SK-N-DZ (cell line): ENCODE measurements at regions not wholly inside any gene's neighbourhood (a gene's known extent, or its start where the extent isn't known, plus 50 kb on each side); places are given as distances from the start of the nearest gene placed in this dataset.

ENCODE experiments used
- DNase-seq: peaks from one replicate; pipeline ENCODE4 v3.0.0-alpha.2; 2015; ENCODE audit warnings: low spot score

DNA sequence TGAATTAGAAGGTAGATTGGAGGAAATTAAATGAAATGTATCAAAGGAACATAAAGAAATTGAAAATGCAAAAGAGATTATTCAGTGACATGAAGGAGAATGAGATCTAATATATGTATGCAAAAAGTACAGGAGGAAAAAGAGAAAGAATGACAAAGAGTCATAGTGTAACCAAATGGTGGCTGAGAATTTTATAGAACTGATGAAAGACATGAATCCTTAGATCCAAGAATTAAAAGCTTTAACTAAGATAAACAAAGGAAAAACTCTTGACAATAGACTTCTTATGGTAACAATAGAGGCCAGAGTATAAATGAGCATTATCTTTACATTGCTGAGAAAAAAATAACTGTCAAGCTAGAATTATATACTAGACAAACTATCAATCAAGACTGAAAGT is 505.4 kb upstream of the CD180 start:
- DNase-seq, result no peak

DNA sequence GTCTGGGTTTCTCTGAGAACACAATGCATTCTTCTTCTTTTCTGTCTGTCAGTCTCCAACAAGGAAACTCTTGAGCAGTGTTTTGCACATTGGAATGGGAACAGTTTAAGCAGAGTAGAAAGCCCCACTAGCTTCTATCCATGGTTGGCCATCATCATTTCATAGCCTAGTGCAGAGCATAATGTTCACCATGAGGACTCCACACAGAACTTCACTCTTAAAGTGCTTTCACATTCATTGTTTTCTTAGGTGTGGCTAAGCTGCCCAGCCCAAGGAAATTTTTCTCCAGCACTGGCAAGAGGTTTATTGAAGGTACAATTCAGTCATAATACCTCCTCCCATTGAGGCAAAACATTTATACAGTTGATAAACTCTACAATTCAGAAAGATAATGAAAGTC is 503.0 kb upstream of the CD180 start:
- no peak for DNase-seq

DNA sequence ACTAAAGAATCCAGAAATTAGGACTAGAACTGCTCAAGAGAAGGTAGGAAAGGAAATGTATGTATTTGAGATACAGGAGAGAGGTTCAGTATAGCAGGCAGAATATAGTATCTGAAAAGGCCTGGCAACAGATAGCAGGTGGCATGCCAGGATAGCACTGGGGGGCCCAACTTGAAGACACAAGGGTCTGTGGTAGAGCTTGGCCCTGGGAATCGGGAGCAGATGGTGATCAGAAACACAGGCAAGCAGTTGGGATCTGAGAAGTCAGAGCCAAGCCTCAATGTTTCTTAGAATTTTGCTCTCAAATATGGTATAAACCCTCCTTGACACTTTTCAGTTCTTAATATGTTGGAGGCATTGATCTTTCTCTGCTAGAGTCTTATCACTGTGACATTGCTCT is 499.8 kb upstream of the CD180 start:
- DNase-seq, result no peak

DNA sequence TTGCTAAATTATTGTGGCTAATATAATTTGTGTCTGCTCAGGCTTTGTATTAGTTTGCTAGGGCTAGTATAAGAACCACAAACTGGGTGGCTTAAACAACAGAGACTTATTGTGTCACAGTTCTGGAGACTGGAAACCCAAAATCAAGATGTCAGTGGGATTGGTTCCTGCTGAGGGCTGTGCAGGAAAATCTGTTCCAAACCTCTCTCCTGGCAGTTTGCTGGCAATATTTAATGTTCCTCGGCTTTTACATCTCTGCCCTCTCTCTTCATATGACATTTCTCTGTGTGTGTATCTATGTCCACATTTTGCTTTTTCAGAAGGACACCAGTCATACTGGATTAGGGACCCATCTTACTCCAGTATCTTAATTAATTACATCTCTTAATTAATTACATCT is 498.8 kb upstream of the CD180 start:
- no peak for DNase-seq

DNA sequence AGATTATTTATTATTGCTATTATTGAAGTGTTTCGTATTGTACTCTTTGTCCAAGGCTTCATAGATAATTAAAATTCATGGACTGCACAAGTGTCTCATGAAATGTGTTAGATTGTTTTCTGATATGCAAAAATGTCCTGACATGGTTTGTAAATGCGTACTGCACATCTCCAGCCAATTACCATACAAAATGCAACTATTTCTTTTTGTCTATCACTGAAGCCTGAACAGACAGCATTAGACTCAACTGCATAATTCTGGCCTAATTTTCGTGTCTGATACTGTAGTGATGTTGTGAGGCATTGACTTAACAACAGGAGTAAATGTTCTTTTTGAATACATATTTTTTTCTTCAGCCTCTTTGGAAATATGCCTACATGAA is 498.2 kb upstream of the CD180 start:
- DNase-seq, result no peak

DNA sequence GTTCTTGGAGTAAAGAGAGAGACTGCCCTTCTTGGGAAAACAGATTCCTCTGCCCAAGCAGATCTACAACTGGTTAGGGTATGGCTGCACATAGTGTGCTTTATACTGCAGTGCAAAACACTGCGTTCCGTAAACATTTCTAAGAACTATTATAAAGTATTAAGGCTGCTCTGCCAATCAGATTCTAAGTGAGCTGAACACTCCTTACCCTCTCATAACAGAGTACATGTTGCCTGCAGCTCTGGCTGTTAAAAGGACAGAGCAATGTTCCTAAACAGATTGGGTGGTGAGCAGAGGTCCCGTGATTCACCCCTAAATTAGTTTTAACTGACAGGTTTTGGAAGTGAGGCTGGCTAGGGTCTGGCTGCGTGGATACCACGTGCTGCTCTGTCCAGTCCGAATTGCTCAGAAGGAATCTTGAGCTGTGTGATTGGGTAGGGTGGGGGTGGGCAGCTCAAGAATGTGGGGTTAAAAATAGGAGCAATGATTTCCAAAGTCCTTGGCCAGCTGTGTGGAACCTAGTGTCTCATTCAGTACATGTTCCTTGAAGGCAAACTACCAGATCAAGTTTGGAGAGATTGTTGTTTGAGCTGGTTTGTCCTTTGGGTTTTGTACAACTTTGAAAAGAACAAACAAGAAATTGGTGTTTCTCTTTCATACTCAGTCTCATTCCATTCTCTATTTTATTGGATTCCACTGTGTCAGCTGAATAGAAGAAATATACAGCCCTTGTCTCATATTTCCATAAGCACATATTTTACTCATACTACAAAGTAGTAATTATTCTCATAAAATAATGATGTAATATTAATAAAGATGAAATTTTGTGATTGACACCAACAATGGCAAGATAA is 497.6 kb upstream of the CD180 start:
- DNase-seq, result no peak

DNA sequence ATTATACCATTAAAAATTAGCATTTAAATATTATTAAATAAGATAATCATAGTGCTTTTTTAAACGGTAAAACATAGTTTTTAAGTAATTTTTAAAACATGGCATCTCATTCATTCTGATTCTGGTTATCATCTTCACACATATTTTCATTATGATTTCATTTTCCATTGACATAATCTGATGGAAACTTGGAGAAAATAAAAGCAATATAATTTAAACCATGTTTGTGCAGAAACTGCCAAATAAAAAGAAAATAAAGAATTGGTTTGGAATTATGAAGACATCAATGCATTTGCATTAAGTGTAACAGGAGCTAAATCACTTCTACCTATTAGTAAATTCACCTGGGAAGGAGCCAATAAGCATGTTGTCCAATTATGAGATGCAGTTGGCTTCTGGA is 490.1 kb upstream of the CD180 start:
- no peak for DNase-seq

DNA sequence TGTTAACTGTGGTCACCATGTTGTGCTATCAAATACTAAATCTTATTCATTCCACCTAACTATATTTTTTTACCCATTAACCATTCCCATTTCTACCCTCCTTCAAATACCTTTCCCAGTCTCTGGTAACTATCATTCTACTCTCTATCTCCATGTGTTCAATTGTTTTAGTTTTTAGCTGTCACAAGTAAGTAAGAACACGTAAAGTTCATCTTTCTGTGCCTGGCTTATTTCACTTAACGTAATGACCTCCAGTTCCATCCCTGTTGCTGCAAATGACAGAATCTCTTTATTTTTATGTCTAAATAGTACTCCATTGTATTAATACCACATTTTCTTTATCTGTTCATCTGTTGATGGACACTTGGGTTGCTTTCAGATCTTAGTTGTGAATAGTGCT is 485.1 kb upstream of the CD180 start:
- no peak for DNase-seq

DNA sequence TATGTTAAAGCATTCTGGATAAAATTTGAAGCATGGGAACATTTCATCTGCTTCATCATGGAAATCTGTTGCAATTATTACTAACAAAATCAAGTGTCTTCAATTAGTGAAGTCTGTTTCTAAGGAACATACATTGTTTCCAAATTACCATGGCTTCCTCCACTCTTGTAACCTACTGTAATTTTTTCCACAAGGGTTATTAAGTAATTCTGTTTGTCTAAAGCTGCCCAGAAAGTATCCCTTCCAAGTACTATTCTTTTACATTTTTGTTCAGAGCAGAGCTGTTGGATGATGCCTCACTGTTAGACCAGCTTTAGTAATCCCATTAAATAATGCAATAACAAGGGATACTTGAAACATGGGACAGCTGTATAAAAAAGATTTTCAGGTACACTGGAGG is 483.5 kb upstream of the CD180 start:
- no peak for DNase-seq

DNA sequence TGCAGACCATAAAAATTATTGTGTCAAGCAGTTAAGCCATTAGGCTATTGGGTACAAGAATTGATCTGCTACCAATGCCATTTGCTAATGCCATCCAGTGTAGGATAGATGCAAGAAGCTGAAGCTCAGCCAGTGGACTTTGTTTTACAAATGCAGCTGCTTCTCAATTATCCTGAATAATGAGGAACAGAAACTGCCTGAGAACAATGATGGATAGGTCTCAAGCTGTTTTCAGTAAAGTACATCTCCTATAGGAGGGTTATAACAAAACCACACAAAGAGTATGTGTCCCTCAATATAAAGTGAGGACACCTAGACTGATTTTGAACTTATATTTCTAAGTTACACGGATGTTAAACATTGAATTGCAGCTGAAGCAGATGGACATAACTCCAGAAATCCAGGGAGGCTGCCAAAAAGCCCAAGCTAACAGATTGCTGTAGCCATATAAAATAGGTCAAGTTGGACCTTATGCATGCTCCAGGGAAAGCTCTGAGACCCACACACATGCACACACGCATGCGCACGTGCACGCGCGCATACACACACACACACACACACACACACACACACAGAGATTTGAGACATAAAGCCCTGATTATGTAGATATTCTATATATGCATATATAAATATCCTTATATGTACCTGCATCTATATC is 482.7 kb upstream of the CD180 start:
- DNase-seq, result no peak

DNA sequence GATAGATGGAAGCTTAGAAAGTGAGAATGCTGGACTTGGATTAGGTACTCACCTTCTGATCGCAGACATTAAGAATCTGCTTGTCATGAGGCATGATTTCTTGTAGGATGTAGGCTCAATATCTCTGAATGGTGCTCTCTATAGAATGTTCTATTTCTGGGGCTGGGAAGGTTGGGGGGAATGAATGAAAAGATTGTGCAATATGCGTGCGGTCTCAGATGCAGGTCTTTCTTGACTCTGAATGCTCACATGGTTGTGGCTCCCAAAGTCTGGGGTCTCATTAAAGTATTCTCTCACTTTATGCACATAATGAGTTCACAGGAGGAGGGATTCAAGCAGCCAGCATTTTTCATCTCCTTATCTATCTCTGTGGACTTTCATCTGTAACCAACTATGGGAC is 482.0 kb upstream of the CD180 start:
- no peak for DNase-seq

DNA sequence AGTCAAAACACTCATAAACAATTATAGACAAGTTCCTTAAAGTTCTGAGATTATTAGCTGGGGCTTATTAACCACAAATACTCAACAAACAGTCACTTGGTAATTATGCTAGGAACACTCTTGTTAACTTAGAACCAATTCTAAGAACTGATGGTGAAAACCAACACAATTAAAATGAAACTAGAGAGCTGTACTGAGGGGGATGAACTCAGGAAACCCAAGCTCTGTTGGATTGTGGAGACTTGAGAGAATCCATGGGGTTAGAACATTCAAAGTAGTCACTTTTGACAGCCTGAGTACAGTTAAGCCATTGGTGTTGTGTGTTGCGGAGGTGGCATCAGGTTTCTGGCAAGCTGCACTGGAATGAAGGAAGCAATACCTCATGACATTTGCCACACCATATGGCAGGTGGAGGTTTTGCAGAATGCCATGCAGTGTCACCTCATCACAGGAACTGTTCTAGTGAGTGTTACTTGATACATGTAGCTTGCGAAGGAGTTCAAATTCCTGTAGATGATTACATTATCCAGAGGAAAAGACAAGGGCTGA is 480.9 kb upstream of the CD180 start:
- DNase-seq, result peak; percentile 8

DNA sequence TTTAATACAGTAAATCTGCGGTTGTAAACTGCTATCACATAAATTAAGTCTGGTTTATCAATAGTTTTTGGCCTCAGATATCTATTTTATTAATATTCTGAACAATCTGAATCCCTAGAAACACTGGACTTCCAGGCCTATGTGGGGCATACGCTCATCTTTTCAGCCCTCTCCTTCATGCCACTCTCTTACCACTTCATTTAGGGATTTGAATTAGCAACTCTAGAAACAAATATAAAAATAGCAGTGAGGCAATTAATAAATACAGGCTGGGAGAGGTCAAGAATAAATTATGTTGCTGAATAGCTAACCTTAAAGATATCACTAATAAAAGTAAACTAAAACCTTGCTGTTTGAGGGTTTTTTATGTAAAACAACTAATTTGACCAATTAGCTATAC is 480.3 kb upstream of the CD180 start:
- no peak for DNase-seq

DNA sequence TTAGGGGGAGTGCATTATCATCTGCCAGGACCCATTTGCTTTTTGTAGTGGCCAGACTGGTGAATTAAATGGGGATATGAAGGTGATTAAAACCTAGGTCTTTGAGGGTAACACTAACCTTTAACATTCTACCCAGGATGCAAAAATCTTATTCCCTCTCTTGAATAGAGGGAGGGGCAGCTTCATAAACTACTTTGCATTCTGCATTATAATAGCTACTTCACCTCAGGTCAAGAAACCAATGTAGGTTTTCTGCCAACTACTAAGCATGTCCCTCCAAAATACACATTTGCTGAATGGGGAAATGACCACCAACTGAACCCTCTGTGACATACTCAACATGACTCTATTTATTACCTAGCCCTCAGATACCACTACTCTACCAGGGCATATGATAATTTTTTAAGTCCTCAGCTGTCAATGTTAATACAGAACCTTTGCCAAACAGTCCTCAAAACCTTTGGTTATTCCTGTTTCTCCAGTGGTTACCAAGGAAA is 477.6 kb upstream of the CD180 start:
- DNase-seq, result no peak

DNA sequence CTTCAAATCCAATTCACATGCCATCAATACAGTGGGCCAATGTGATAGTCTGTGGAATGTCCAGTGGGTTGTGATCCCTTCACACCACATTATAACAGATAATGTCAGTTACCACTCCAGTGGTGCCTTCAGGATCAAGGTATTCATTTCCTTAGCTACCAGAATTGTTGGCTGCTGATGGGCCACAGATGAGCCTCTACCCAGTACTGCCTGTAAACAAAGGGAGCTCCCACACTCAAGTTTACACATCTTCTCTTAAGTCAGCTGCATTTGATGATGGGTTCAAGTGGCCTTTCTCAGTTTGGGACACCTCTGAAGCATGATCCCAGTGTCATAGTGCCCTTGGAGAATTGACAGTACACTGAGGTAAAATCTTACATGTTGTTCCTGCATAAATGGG is 477.0 kb upstream of the CD180 start:
- DNase-seq, result no peak

DNA sequence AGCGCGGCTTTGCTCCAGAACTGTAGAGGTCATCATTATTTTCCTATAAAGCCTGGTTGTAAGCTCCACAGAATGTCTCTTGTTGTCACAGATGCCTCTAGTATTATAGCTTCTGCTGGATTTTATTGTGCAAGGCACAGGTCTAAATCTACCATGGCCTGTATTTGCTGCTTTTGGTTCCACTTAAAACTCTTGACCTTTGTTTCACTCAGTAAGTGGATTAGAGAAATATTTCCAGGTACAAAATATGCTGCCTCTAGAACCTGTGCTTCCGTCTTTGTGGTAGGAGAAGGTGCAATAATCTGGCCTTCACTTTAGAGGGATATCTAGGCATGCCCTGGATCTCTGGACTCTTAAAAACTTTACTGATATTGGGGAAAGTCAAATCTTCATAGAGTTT is 476.6 kb upstream of the CD180 start:
- no peak for DNase-seq

DNA sequence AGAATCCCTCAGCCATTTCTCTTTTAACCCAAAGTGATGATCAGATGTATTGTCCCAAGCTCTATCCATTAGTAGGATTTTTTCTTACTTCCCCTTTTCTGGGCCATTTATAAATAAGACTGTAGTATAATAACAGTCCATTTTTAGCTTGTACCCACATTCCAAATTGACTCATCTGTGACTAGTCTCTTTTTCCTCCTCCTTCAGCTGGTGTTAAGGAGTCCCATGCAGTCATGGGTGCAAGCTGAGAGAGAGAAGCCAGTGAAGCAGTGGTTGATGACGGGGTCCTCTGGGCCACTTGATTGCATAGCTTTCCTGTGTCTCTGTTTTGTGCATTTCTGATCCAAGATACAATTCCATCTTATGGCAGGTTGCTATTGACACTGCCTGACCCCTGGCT is 476.0 kb upstream of the CD180 start:
- DNase-seq, result no peak

DNA sequence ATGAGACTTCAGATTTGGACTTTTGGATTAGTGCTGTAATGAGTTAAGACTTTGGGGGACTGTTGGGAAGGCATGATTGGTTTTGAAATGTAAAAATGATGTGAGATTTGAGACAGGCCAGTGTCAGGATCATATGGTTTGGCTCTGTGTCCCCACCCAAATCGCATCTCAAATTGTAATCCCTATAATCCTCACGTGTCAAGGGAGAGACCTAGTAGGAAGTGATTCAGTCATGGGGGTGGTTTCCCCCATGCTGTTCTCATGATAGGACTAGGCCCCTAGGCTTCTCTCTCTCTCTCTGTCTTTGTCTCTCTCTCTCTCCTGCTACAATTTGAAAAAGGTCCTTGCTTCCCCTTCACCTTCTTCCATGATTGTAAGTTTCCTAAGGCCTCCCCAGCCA is 473.3 kb upstream of the CD180 start:
- no peak for DNase-seq

DNA sequence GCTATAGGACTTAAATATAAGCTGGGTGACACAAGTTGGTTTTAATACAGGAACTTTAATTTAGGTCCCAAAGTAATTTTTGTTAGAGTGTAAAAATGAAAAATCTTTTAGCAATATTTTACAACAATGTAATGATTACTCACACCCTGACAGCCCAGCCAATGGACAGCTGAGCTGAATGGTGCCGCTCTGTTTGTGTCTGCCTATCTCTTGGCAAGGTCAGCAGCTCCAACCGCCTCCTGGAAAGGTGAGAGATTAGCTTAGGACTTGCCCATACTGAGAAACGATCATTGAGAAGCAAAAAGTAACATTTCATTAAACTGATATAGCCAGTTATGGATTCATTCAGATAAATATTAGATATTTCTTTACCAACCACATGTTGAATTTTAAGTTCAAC is 463.6 kb upstream of the CD180 start:
- DNase-seq, result no peak

DNA sequence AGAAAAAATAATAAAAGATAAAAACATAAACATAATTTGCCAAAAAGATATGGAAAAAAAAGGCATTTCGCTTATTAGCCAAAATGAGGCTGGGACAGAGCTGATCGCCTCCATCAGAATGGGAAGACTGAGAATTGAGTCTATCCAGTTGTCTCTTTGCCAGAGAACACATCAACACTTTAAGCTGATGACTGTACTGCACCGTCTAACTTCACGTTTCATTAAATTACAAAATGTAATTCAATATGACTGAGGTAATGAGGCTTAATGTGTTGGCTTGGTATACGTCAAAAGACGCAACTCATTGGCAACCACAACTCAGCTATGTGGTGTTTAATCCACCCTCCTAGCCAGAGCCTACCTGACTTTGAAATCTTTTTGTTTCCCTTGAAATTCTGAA is 462.7 kb upstream of the CD180 start:
- DNase-seq, result peak; percentile 73

DNA sequence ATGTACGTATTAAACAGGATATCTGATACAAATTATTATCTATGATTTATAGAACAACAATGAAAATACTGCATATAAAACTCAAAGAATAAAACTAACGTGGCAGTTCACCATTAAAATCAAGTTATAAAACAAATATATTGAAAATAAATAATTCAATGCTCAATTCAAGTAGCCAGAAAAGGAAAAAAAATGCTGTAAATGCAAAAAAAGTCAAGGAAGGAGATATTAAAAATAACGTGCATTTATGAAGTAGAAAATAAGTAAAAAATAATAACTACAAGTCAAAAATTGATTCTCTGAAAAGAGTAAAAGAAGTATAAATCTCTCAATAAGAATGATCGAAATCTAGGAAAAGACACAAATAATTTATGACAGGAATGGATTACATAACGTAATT is 460.5 kb upstream of the CD180 start:
- no peak for DNase-seq

DNA sequence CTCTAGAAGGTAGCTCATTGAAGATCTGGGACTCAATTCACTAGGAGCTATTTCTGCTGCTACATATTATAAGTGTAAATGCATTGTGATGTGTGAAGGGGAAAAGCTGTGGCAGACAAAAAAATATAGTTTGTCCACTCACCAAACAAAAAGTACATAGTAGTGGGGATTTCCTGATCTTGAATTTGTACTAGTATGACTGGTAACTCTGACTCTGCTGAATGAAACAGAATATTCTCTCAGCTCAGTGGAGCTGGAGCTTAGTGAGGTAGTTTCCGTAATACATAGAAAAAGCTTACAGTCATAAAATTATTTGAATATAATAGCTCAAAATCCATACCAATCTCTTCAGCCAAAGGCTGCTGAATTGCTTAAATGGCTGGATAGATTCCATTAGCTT is 455.6 kb upstream of the CD180 start:
- no peak for DNase-seq

DNA sequence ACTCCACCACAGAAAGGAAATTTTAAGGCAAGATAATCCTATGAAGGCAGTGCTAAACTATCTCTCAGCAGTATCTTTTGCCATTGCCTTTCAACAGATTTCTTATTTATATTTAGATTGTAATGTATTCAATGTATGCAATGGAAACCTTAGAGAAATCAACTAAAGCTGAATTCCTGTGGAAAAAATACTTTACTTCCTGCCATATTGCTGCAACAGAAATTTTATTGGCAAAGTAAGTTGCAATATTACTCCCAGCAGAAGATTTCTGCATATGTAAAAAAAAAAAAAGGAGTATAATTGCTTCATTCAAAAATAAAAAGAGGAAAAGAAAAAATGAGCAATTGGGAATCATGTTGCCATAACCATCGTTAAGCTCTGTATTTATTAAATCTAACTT is 454.6 kb upstream of the CD180 start:
- no peak for DNase-seq
